ENCODE measurements at regions not wholly inside any gene's neighbourhood (a gene's known extent, or its start where the extent isn't known, plus 50 kb on each side); places are given as distances from the start of the nearest gene placed in this dataset.

GRCh38 chr6:87830907-87831306, 128.9 kb upstream of the AKIRIN2 start:
- ATAC-seq (no peak), DNase-seq (no peak)
- Mint-ChIP-seq H3K27ac (no peak overlapping the region), H3K4me1 (peaks cover 0 to 18% (median 8%) of the 10 kb centered on the region in 4 donors), H3K36me3 (no peaks in the 10 kb centered on the region), H3K9me3 (no peaks in the 10 kb centered on the region), H3K4me3 (no peak overlapping the region), H3K27me3 (peaks cover 0 to 4% (median 1%) of the 10 kb centered on the region in 5 donors)
- POLR2A ChIA-PET, result interaction anchor here (0.7 kb wide), 1 partner anchor 128 kb away, joined by 5 read pairs; no protein-coding TSS in a partner anchor

GRCh38 chr6:87829622-87830121, 127.6 kb upstream of the AKIRIN2 start:
- ATAC-seq (no peak), DNase-seq (no peak)
- H3K27ac Mint-ChIP-seq, result no peak overlapping the region
- peaks cover 2 to 30% (median 12%) of the 10 kb centered on the region in 4 donors for H3K4me1 Mint-ChIP-seq
- no peak overlapping the region for H3K4me3 Mint-ChIP-seq
- peaks cover 0 to 6% (median 4%) of the 10 kb centered on the region in 5 donors for H3K27me3 Mint-ChIP-seq
- no peaks in the 10 kb centered on the region for H3K36me3 Mint-ChIP-seq
- POLR2A ChIA-PET, result no interaction called here
- H3K9me3 Mint-ChIP-seq, result no peaks in the 10 kb centered on the region

GRCh38 chr6:87828044-87828443, 126.0 kb upstream of the AKIRIN2 start:
- H3K36me3 Mint-ChIP-seq, result no peaks in the 10 kb centered on the region
- H3K4me3 Mint-ChIP-seq, result no peak overlapping the region
- H3K4me1 Mint-ChIP-seq, result peaks cover 2 to 30% (median 12%) of the 10 kb centered on the region in 4 donors
- peaks cover 0 to 6% (median 4%) of the 10 kb centered on the region in 5 donors for H3K27me3 Mint-ChIP-seq
- ATAC-seq (no peak), DNase-seq (no peak)
- H3K9me3 Mint-ChIP-seq, result no peaks in the 10 kb centered on the region
- no peak overlapping the region for H3K27ac Mint-ChIP-seq
- POLR2A ChIA-PET, result no interaction called here

- no peak for DNase-seq
- no peaks in the 10 kb centered on the region for H3K36me3 Mint-ChIP-seq
- POLR2A ChIA-PET, result no interaction called here
- peaks cover 2 to 27% (median 11%) of the 10 kb centered on the region in 4 donors for H3K4me1 Mint-ChIP-seq
- H3K9me3 Mint-ChIP-seq, result no peaks in the 10 kb centered on the region
- H3K27me3 Mint-ChIP-seq, result peaks cover 0 to 6% (median 4%) of the 10 kb centered on the region in 5 donors
- ATAC-seq, result no peak
- peak overlapping the region in 1 of 10 donors; percentile 20 for H3K4me3 Mint-ChIP-seq
- no peak overlapping the region for H3K27ac Mint-ChIP-seq
These were observed 125.3 kb upstream of the AKIRIN2 start for GRCh38 chr6:87827346-87827745.

GRCh38 chr6:87826424-87826823, 124.4 kb upstream of the AKIRIN2 start:
- no peak overlapping the region for H3K27ac Mint-ChIP-seq
- no peaks in the 10 kb centered on the region for H3K36me3 Mint-ChIP-seq
- no peak overlapping the region for H3K4me3 Mint-ChIP-seq
- H3K27me3 Mint-ChIP-seq, result peaks cover 0 to 6% (median 4%) of the 10 kb centered on the region in 5 donors
- DNase-seq (no peak), ATAC-seq (no peak)
- H3K4me1 Mint-ChIP-seq, result peaks cover 2 to 23% (median 7%) of the 10 kb centered on the region in 4 donors
- POLR2A ChIA-PET, result no interaction called here
- no peaks in the 10 kb centered on the region for H3K9me3 Mint-ChIP-seq

GRCh38 chr6:87825821-87826221, 123.8 kb upstream of the AKIRIN2 start:
- DNase-seq (no peak), ATAC-seq (peak; percentile 67)
- Mint-ChIP-seq H3K36me3 (no peaks in the 10 kb centered on the region), H3K4me1 (peaks cover 2 to 18% (median 7%) of the 10 kb centered on the region in 4 donors), H3K4me3 (peak overlapping the region in 1 of 10 donors; percentile 7), H3K27ac (no peak overlapping the region), H3K9me3 (no peaks in the 10 kb centered on the region), H3K27me3 (peaks cover 0 to 6% (median 4%) of the 10 kb centered on the region in 5 donors)
- POLR2A ChIA-PET, result no interaction called here

- Mint-ChIP-seq H3K36me3 (no peaks in the 10 kb centered on the region), H3K4me1 (peaks cover 2 to 18% (median 7%) of the 10 kb centered on the region in 4 donors), H3K4me3 (no peak overlapping the region), H3K9me3 (no peaks in the 10 kb centered on the region), H3K27ac (peak overlapping the region in 2 of 10 donors; percentile 10 to 17), H3K27me3 (peaks cover 0 to 4% (median 2%) of the 10 kb centered on the region in 5 donors)
- POLR2A ChIA-PET, result no interaction called here
- no peak for DNase-seq
- no peak for ATAC-seq
These were observed 123.0 kb upstream of the AKIRIN2 start for GRCh38 chr6:87824958-87825491.

GRCh38 chr6:87822011-87822410, 120.0 kb upstream of the AKIRIN2 start:
- Mint-ChIP-seq H3K4me1 (peaks cover 2 to 18% (median 7%) of the 10 kb centered on the region in 4 donors), H3K9me3 (no peaks in the 10 kb centered on the region), H3K27ac (no peak overlapping the region), H3K36me3 (no peaks in the 10 kb centered on the region), H3K27me3 (peaks cover 0 to 4% (median 1%) of the 10 kb centered on the region in 5 donors), H3K4me3 (no peak overlapping the region)
- POLR2A ChIA-PET, result no interaction called here
- ATAC-seq, result no peak
- no peak for DNase-seq

GRCh38 chr6:87820343-87820984, 118.4 kb upstream of the AKIRIN2 start:
- no peak for DNase-seq
- ATAC-seq, result no peak
- H3K27ac Mint-ChIP-seq, result no peak overlapping the region
- H3K4me1 Mint-ChIP-seq, result peaks cover 0 to 7% (median 2%) of the 10 kb centered on the region in 4 donors
- H3K4me3 Mint-ChIP-seq, result no peak overlapping the region
- H3K27me3 Mint-ChIP-seq, result peaks cover 2 to 13% (median 9%) of the 10 kb centered on the region in 5 donors
- H3K9me3 Mint-ChIP-seq, result no peaks in the 10 kb centered on the region
- POLR2A ChIA-PET, result no interaction called here
- no peaks in the 10 kb centered on the region for H3K36me3 Mint-ChIP-seq

- no peaks in the 10 kb centered on the region for H3K9me3 Mint-ChIP-seq
- H3K27me3 Mint-ChIP-seq, result peaks cover 4 to 17% (median 11%) of the 10 kb centered on the region in 5 donors
- DNase-seq (no peak), ATAC-seq (no peak)
- H3K4me3 Mint-ChIP-seq, result no peak overlapping the region
- H3K27ac Mint-ChIP-seq, result no peak overlapping the region
- POLR2A ChIA-PET, result no interaction called here
- no peaks in the 10 kb centered on the region for H3K36me3 Mint-ChIP-seq
- no peaks in the 10 kb centered on the region for H3K4me1 Mint-ChIP-seq
These were observed 115.2 kb upstream of the AKIRIN2 start for GRCh38 chr6:87817183-87817582.

- H3K27ac Mint-ChIP-seq, result no peak overlapping the region
- H3K4me1 Mint-ChIP-seq, result no peaks in the 10 kb centered on the region
- H3K4me3 Mint-ChIP-seq, result no peak overlapping the region
- H3K9me3 Mint-ChIP-seq, result no peaks in the 10 kb centered on the region
- ATAC-seq (no peak), DNase-seq (no peak)
- no peaks in the 10 kb centered on the region for H3K36me3 Mint-ChIP-seq
- H3K27me3 Mint-ChIP-seq, result peaks cover 9 to 22% (median 13%) of the 10 kb centered on the region in 5 donors
- POLR2A ChIA-PET, result no interaction called here
These were observed 113.4 kb upstream of the AKIRIN2 start for GRCh38 chr6:87815449-87815848.

GRCh38 chr6:87808005-87808757, 106.1 kb upstream of the AKIRIN2 start:
- Mint-ChIP-seq H3K27me3 (peaks cover 3 to 17% (median 10%) of the 10 kb centered on the region in 5 donors), H3K36me3 (no peaks in the 10 kb centered on the region), H3K4me1 (peaks cover 0 to 20% (median 0%) of the 10 kb centered on the region in 4 donors), H3K9me3 (no peaks in the 10 kb centered on the region), H3K4me3 (no peak overlapping the region), H3K27ac (no peak overlapping the region)
- POLR2A ChIA-PET, result no interaction called here
- no peak for DNase-seq
- ATAC-seq, result no peak

GRCh38 chr6:87807475-87807874, 105.4 kb upstream of the AKIRIN2 start:
- no peak for DNase-seq
- Mint-ChIP-seq H3K4me3 (no peak overlapping the region), H3K36me3 (no peaks in the 10 kb centered on the region), H3K27ac (no peak overlapping the region), H3K9me3 (no peaks in the 10 kb centered on the region), H3K4me1 (peaks cover 0 to 20% (median 0%) of the 10 kb centered on the region in 4 donors), H3K27me3 (peaks cover 3 to 17% (median 10%) of the 10 kb centered on the region in 5 donors)
- POLR2A ChIA-PET, result no interaction called here
- ATAC-seq, result no peak

Data from naive thymus-derived CD8-positive, alpha-beta T cell (primary cell).